ENCODE measurements at regions not wholly inside any gene's neighbourhood (a gene's known extent, or its start where the extent isn't known, plus 50 kb on each side); places are given as distances from the start of the nearest gene placed in this dataset.
"Not testable (repeated sequence)": the region's sequence is repeated elsewhere in the genome, so short reads cannot be mapped to it uniquely, and the experiment has no call there.

- Histone ChIP-seq H3K4me2 (ENCODE audit: low read length) (no peak overlapping the region), H4K20me1 (ENCODE audit: insufficient read depth, low read length) (no peaks in the 10 kb centered on the region), H3K9me2 (ENCODE audit: low read depth, low read length) (no peaks in the 10 kb centered on the region), H3K36me3 (ENCODE audit: insufficient read depth, low read length) (peaks cover 5% of the 10 kb centered on the region; the same call in 1 of the 2 replicates), H3K4me1 (ENCODE audit: insufficient read depth, low read length, severe bottlenecking) (peaks cover 14% of the 10 kb centered on the region), H3K9ac (ENCODE audit: low read length) (no peak overlapping the region), H3K27me3 (ENCODE audit: insufficient read depth, low read length) (no peaks in the 10 kb centered on the region), H3K9me3 (ENCODE audit: low read length) (peaks cover 21% of the 10 kb centered on the region), H2AFZ (ENCODE audit: low read length) (no peak overlapping the region), H3K27ac (ENCODE audit: low read depth, low read length, poor library complexity, severe bottlenecking) (peak overlapping the region; percentile 76), H3K79me2 (ENCODE audit: insufficient read depth, low read length) (no peaks in the 10 kb centered on the region), H3F3A (ENCODE audit: insufficient read depth, low read length) (no peaks in the 10 kb centered on the region), H3K4me3 (ENCODE audit: low read depth, low read length, poor library complexity, severe bottlenecking) (no peak overlapping the region)
- TF ChIP-seq EZH2 (IDR thresholded peaks at IDR 0.05; ENCODE audit: borderline replicate concordance, low read length) (no peak), CTCF (IDR thresholded peaks at IDR 0.05; ENCODE audit: low read length) (no peak)
Observed at GRCh38 chr12:31887109-31887811, 72.0 kb upstream of the RESF1 start.

GRCh38 chr12:31882682-31883081, 76.5 kb upstream of the RESF1 start:
- not testable (repeated sequence) for H4K20me1 ChIP-seq (ENCODE audit: insufficient read depth, low read length); H3K9me3 ChIP-seq (ENCODE audit: low read length); H3K9me2 ChIP-seq (ENCODE audit: low read depth, low read length); H3F3A ChIP-seq (ENCODE audit: insufficient read depth, low read length); H3K36me3 ChIP-seq (ENCODE audit: insufficient read depth, low read length); H3K4me2 ChIP-seq (ENCODE audit: low read length); H2AFZ ChIP-seq (ENCODE audit: low read length); H3K27me3 ChIP-seq (ENCODE audit: insufficient read depth, low read length); H3K4me3 ChIP-seq (ENCODE audit: low read depth, low read length, poor library complexity, severe bottlenecking); H3K79me2 ChIP-seq (ENCODE audit: insufficient read depth, low read length); H3K27ac ChIP-seq (ENCODE audit: low read depth, low read length, poor library complexity, severe bottlenecking); H3K9ac ChIP-seq (ENCODE audit: low read length)
- H3K4me1 ChIP-seq (ENCODE audit: insufficient read depth, low read length, severe bottlenecking) = peaks cover 24% of the 10 kb centered on the region

DNA sequence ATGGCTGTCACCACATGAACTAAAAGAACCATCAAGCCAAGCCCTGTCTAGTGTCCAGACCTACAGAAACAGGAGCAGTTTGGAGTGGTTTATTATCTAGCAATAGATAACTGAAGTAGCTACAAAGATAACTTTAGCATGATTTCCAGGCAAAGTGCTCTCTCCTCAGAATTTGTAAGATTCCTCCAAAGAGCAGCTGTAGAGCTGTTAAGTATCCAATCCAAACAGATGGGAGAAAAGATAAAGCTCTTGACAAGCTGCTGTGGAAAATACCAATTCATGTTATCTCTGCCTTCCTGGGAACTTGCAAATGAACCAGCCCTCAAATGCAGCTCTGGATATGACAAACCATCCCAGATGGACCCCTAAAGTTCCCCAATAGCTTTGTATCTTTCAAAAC, 78.9 kb upstream of the RESF1 start:
- Histone ChIP-seq H2AFZ (ENCODE audit: low read length) (peak overlapping the region; percentile 35; the same call in 1 of the 2 replicates), H3K9me3 (ENCODE audit: low read length) (no peaks in the 10 kb centered on the region; the same call in 1 of the 2 replicates), H4K20me1 (ENCODE audit: insufficient read depth, low read length) (no peaks in the 10 kb centered on the region), H3K9me2 (ENCODE audit: low read depth, low read length) (no peaks in the 10 kb centered on the region), H3K4me1 (ENCODE audit: insufficient read depth, low read length, severe bottlenecking) (peaks cover 41% of the 10 kb centered on the region), H3K9ac (ENCODE audit: low read length) (no peak overlapping the region), H3K27me3 (ENCODE audit: insufficient read depth, low read length) (no peaks in the 10 kb centered on the region), H3F3A (ENCODE audit: insufficient read depth, low read length) (no peaks in the 10 kb centered on the region), H3K4me3 (ENCODE audit: low read depth, low read length, poor library complexity, severe bottlenecking) (no peak overlapping the region), H3K36me3 (ENCODE audit: insufficient read depth, low read length) (no peaks in the 10 kb centered on the region), H3K4me2 (ENCODE audit: low read length) (no peak overlapping the region), H3K79me2 (ENCODE audit: insufficient read depth, low read length) (no peaks in the 10 kb centered on the region), H3K27ac (ENCODE audit: low read depth, low read length, poor library complexity, severe bottlenecking) (peak overlapping the region; percentile 46)
- TF ChIP-seq CTCF (IDR thresholded peaks at IDR 0.05; ENCODE audit: low read length) (no peak), EZH2 (IDR thresholded peaks at IDR 0.05; ENCODE audit: borderline replicate concordance, low read length) (no peak)

- H3K27me3 ChIP-seq (ENCODE audit: insufficient read depth, low read length) = no peaks in the 10 kb centered on the region
- H3K36me3 ChIP-seq (ENCODE audit: insufficient read depth, low read length) = no peaks in the 10 kb centered on the region
- H3K9me3 ChIP-seq (ENCODE audit: low read length) = no peaks in the 10 kb centered on the region
- H3K4me2 ChIP-seq (ENCODE audit: low read length) = peak overlapping the region; percentile 53; the same call in 1 of the 2 replicates
- peaks cover 55% of the 10 kb centered on the region for H3K4me1 ChIP-seq (ENCODE audit: insufficient read depth, low read length, severe bottlenecking)
- H2AFZ ChIP-seq (ENCODE audit: low read length) = 0 out of 2 replicates have a peak overlapping the region, but pooled peaks have one; percentile 16
- no peaks in the 10 kb centered on the region for H3F3A ChIP-seq (ENCODE audit: insufficient read depth, low read length)
- H3K79me2 ChIP-seq (ENCODE audit: insufficient read depth, low read length) = no peaks in the 10 kb centered on the region
- no peak overlapping the region for H3K4me3 ChIP-seq (ENCODE audit: low read depth, low read length, poor library complexity, severe bottlenecking)
- no peaks in the 10 kb centered on the region for H4K20me1 ChIP-seq (ENCODE audit: insufficient read depth, low read length)
- H3K9me2 ChIP-seq (ENCODE audit: low read depth, low read length) = no peaks in the 10 kb centered on the region
- peak overlapping the region; percentile 89 for H3K27ac ChIP-seq (ENCODE audit: low read depth, low read length, poor library complexity, severe bottlenecking)
- no peak for TF ChIP-seq EZH2 (IDR thresholded peaks at IDR 0.05; ENCODE audit: borderline replicate concordance, low read length)
- H3K9ac ChIP-seq (ENCODE audit: low read length) = peak overlapping the region; percentile 40; the same call in 1 of the 2 replicates
Observed at GRCh38 chr12:31877884-31878283, 81.3 kb upstream of the RESF1 start.
